Stimulated activated CD4-positive, alpha-beta T cell treated with anti-CD3 and anti-CD28 coated beads, Interleukin-4, amount 100 ng/mL, for 4 hours (primary cell): ENCODE measurements at regions not wholly inside any gene's neighbourhood (a gene's known extent, or its start where the extent isn't known, plus 50 kb on each side); places are given as distances from the start of the nearest gene placed in this dataset.
"Not testable (repeated sequence)": the region's sequence is repeated elsewhere in the genome, so short reads cannot be mapped to it uniquely, and the experiment has no call there.

Experiments
- DNase-seq, 2 experiments: peaks; one replicate each; pipeline ENCODE4 v3.0.0-alpha.2; 2020

GRCh38 chr13:107641574-107641973, 573.8 kb downstream of the LIG4 start:
- DNase-seq, result no peak

GRCh38 chr13:107625648-107626047, 589.7 kb downstream of the LIG4 start:
- no peak for DNase-seq

GRCh38 chr13:107617527-107617926, 597.8 kb downstream of the LIG4 start:
- no peak for DNase-seq

GRCh38 chr13:107612376-107612775, 603.0 kb downstream of the LIG4 start:
- DNase-seq, result no peak

- no peak for DNase-seq
These were observed 606.6 kb downstream of the LIG4 start for GRCh38 chr13:107608736-107609135.

- DNase-seq, result no peak
These were observed 614.4 kb downstream of the LIG4 start for GRCh38 chr13:107600971-107601370.

- DNase-seq, result not testable (repeated sequence)
These were observed 619.0 kb downstream of the LIG4 start for GRCh38 chr13:107596306-107596705.

GRCh38 chr13:107590556-107590955, 624.8 kb downstream of the LIG4 start:
- no peak for DNase-seq

GRCh38 chr13:107587681-107588080, 627.7 kb downstream of the LIG4 start:
- DNase-seq, result no peak

GRCh38 chr13:107586216-107586615, 629.1 kb downstream of the LIG4 start:
- DNase-seq, result no peak

GRCh38 chr13:107585469-107586180, 629.7 kb downstream of the LIG4 start:
- no peak for DNase-seq

- no peak for DNase-seq
These were observed 633.2 kb downstream of the LIG4 start for GRCh38 chr13:107582171-107582570.

- DNase-seq, result no peak
These were observed 634.5 kb downstream of the LIG4 start for GRCh38 chr13:107580741-107581412.

GRCh38 chr13:107576430-107576829, 638.9 kb downstream of the LIG4 start:
- DNase-seq, result no peak

- no peak for DNase-seq
These were observed 640.7 kb downstream of the LIG4 start for GRCh38 chr13:107574517-107575210.

GRCh38 chr13:107573184-107573583, 642.2 kb downstream of the LIG4 start:
- DNase-seq, result no peak

GRCh38 chr13:107572156-107572555, 643.2 kb downstream of the LIG4 start:
- no peak for DNase-seq

GRCh38 chr13:107568181-107568580, 647.2 kb downstream of the LIG4 start:
- no peak for DNase-seq

- DNase-seq, result no peak
These were observed 652.0 kb downstream of the LIG4 start for GRCh38 chr13:107563099-107563925.

GRCh38 chr13:107562203-107562602, 653.1 kb downstream of the LIG4 start:
- DNase-seq, result no peak

- no peak for DNase-seq
These were observed 660.9 kb downstream of the LIG4 start for GRCh38 chr13:107554460-107554859.

GRCh38 chr13:107553838-107554237, 661.5 kb downstream of the LIG4 start:
- DNase-seq, result no peak

- no peak for DNase-seq
These were observed 663.8 kb downstream of the LIG4 start for GRCh38 chr13:107551521-107551920.
